ENCODE measurements at regions not wholly inside any gene's neighbourhood (a gene's known extent, or its start where the extent isn't known, plus 50 kb on each side); places are given as distances from the start of the nearest gene placed in this dataset.

- TF ChIP-seq ILF3 (IDR thresholded peaks at IDR 0.05; ENCODE audit: borderline replicate concordance) (no peak), NR2C1 (IDR thresholded peaks at IDR 0.05) (no peak), NR2C1 (tag; IDR thresholded peaks at IDR 0.05) (peak; percentile 58; the same call in 1 of the 2 replicates), GTF2A2 (tag; IDR thresholded peaks at IDR 0.05) (no peak), ZNF311 (CRISPR knock-in tag; IDR thresholded peaks at IDR 0.05) (peak; percentile 30; the same call in 1 of the 2 replicates), E2F4 (CRISPR knock-in tag; IDR thresholded peaks at IDR 0.05; ENCODE audit: low read depth) (no peak), SRSF9 (IDR thresholded peaks at IDR 0.05; ENCODE audit: borderline replicate concordance, low read depth, low read length) (no peak), ZNF146 (CRISPR knock-in tag; IDR thresholded peaks at IDR 0.05; ENCODE audit: unreplicated experiment) (no peak), ELF4 (CRISPR knock-in tag; IDR thresholded peaks at IDR 0.05) (peak; percentile 72), ZBTB49 (CRISPR knock-in tag; IDR thresholded peaks at IDR 0.05; ENCODE audit: borderline replicate concordance) (no peak), C11orf30 (IDR thresholded peaks at IDR 0.05; ENCODE audit: low read depth) (no peak), FOS (IDR thresholded peaks at IDR 0.05; ENCODE audit: extremely low read depth, insufficient read length) (no peak), CBFA2T2 (conservative IDR thresholded peaks at IDR 0.05) (no peak), SLC30A9 (CRISPR knock-in tag; IDR thresholded peaks at IDR 0.05) (no peak), HNRNPH1 (optimal IDR thresholded peaks at IDR 0.05; ENCODE audit: low read depth, low read length) (no peak), RBM15 (IDR thresholded peaks at IDR 0.05; ENCODE audit: insufficient read depth, low read length) (no peak), ZFPM2 (CRISPR knock-in tag; IDR thresholded peaks at IDR 0.05) (no peak), TOE1 (IDR thresholded peaks at IDR 0.05; ENCODE audit: borderline replicate concordance) (no peak), TOE1 (CRISPR knock-in tag; IDR thresholded peaks at IDR 0.05; ENCODE audit: borderline replicate concordance, low read depth) (peak; percentile 64; the same call in 1 of the 2 replicates), EZH2 (IDR thresholded peaks at IDR 0.05; ENCODE audit: borderline replicate concordance, low read depth, low read length) (no peak), POLR2AphosphoS2 (IDR thresholded peaks at IDR 0.05; ENCODE audit: low read length) (no peak)
Observed at GRCh38 chr3:14598143-14598569, 53.4 kb upstream of the CCDC174 start (continued).

Data from K562 (cell line).